GM18502 (cell line): ENCODE measurements at regions not wholly inside any gene's neighbourhood (a gene's known extent, or its start where the extent isn't known, plus 50 kb on each side); places are given as distances from the start of the nearest gene placed in this dataset.
"Not testable (repeated sequence)": the region's sequence is repeated elsewhere in the genome, so short reads cannot be mapped to it uniquely, and the experiment has no call there.

Experiments used
- ATAC-seq: cut with Tn5 transposase; IDR thresholded peaks from one replicate; pipeline ENCODE4 v1.9.1; 2021; ENCODE audit warnings: mild to moderate bottlenecking; ENCODE audit not compliant: unreplicated experiment, poor library complexity

DNA sequence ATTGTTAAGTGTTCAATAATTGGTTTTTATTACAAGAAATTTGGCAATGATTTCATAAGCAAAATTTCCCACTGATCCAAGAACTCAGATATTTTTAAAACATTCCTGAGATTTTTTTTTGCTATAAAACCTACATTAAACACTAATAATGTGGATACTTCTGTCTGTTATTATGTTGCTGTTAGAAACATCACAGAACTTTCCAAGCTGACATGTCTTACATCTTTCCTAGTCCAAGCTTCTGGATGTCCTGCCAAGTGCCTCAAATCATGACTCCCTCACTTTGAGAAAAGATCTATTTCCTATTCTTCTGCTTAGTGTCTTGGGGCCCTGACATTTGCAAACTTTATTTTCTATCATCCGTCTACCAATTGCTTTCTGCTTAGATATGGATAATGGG, 110.8 kb downstream of the RFPL4B start:
- no peak for ATAC-seq

DNA sequence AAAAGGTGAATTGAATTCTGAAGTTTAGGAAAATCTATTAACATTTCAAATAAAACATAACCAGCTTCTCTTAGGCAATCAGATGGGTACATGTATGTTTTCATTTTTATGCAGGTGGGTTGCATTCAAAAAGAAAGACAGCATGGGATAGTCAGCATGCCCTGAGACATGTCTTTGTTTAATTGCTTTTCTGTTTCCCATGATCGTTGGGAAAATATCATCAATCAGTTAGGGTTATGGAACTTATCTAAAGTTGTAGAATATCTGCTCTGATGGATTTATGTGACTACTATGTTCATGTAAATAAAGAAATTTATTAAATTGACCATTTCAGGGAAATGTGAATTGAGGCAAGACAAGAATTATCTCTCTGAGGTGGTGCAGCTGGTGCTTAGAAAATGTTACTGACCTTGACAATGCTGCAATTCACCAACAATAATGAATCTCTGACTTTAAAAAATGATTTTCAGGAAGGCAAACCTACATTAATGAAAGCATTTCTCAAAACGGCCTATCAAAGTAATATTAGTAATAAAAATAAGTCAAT, 112.7 kb downstream of the RFPL4B start:
- no peak for ATAC-seq

DNA sequence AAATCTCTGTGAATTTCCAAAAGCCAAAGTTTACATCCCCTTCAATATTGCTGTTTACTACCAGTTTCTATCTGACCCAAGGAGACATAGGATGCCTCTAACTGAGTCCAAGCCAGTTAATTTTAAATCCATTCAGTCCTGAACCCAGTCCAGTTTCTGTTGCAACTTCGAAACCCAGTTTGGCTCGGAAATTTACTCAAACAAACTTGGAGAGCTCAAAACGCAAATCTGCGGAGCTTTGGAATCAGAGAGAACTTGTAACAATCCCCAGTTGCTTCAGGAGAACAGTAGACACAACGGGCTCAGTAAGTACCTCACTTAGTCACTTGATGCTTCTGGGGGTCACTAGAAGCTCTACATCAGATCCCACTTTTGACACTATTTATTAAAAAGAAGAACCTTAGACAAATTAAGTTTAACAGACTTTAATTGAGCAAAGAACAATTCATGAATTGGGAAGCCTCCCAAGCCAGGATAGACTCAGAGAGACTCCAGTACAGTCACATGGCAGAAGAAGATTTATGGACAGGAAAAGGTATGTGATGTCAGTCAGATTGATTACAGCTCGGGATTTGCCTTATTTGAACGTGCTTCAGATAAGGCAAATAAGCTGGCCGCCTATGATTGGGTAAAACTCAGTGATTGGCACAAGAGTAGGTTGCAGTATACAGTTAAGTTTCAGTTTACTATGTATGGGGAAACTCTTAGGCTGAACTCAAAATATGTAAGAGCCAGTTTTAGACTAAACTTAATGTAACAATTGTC, 118.0 kb downstream of the RFPL4B start:
- ATAC-seq: no peak

DNA sequence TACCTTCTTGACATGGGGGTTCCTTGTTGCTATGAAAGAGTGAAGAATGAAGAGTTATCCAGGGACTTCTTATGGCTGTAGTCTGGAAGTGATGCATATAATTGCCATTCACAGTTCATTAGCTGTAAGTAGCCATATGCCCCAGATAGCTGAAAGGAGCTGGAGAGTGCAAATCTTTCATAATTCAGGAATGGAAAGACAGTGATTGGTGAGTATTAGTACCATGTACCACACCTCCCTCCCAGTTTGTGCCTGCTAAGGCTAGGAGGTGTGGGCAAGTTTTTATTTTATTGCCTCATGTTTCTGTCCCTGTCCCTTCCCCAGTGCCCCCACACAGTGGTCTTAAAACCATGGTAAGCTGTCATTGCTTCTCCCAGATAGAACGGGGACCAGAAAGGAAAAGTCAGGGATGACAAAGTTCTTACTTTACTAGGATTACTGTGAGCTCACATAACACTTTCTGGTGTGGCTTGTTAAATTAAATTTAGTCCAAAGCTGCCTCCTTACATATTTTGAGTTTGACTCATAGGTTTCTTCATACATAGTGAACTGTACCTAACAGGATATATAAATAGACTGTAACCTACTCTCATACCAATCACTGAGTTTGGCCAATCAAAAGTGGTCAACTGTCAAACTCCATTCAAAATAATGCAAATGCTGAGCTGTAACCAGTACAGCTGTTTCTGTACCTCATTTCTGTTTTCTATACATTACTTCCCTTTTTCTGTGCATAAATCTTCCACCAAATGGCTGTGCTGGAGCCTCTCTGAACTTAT, 119.4 kb downstream of the RFPL4B start:
- peak; percentile 88 for ATAC-seq

DNA sequence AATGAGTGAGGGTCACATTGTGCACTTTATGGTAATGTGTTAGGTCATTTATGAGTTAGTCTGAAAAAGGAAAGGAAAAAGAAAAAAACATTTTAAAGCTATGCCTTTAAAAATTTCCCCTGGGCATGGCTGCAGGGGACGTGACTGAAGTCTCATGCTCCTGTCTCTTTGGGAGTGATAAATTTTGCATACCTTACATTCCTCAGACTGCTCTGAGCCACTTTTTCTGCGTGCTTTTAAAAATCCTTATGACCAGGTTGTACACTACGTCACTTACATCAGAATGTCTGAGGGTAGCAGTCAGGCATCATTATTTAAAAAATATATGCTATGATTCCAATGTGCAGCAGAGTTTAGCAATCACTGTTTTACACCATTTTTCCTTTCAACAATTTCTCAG, 121.2 kb downstream of the RFPL4B start:
- ATAC-seq: no peak

DNA sequence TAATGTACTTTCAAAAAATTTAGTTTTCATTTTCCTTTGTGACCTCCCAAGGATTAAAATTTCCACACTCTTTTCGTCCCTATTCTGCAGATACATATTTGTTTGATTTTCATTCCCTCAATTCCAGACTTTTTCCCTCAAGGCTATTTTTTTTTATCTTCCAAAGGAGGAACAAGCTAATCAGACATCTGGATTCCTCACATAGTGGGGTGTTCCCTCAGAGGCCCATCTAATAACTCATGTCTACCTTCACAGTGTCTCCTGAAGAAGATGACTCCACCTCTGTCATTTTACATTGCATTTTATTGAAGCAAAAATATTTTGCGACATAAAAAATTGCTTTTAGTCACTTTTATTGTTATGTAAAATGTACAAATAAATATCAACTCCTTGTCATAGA, 122.2 kb downstream of the RFPL4B start:
- ATAC-seq: no peak

DNA sequence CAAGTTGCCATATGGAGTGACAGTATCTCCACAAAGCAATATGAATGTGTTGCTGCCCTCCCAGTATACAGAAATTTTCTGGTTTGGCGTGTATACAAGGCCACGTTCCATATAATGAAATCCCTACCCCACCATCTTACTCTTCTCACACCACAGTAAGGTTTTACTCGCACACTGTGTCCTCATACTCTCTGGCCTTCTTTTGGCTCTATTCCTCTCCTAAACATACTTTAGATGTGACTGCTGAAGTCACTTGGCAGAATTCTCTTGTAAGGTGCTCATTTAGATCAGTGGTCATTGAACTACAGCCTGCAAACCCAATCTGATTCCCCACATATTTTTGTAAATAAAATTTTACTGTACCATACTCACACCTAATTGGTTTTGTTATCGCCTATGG, 123.2 kb downstream of the RFPL4B start:
- ATAC-seq: no peak

DNA sequence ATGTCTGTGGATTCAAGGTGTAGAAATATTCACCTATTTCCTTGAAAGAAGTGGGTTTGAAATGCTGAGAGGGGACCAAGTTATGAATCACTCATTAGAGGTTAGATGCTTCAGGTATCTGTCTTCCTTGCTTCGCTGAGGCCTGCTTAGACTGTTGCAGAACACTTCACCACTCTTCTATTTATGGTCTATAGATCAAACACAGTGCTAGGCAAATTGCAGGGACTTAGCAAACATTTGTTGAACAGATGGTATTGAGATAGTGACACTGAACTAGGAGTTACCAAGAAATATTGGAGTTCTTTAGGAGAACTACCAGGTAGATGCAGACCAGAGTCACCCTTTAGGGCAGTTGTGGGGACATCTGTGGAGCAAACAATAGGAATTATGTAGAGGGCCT, 123.8 kb downstream of the RFPL4B start:
- ATAC-seq: no peak

DNA sequence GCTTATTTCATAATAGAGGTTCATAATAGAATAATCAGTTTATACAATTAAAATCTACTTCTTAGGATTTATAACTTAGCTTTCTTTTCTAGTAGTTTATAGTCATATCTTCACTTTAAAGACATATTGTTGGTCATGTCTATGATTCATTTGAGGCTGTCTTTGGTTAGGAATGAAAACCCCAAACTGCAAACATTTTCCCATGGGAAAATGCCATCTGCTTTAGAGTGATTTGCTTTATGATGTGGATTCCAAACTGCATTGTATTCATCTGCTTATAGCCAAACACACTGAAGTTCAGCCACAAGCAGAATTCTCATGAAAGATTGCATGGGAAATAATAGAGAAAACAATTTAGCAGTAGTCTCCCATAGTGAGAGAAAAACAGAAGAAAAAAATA, 128.0 kb downstream of the RFPL4B start:
- no peak for ATAC-seq

DNA sequence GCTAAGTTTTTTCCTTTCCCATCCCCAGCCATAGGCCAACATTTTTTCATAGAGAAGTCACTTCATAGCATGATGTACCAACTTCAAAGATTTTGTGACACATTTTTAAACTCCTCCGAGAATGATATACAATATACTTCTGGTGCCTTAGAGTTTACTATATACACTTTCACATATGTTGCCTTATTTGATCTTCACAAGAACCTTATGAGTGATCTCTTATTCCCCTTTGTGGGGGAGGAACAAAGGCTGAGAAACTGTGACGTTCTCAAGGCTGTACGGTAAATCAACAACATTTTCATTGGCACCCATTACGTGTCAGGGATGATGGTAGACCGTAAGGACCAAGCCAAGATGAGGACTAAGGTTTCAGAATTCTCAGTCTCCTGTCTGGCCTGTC, 130.0 kb downstream of the RFPL4B start:
- ATAC-seq: no peak

DNA sequence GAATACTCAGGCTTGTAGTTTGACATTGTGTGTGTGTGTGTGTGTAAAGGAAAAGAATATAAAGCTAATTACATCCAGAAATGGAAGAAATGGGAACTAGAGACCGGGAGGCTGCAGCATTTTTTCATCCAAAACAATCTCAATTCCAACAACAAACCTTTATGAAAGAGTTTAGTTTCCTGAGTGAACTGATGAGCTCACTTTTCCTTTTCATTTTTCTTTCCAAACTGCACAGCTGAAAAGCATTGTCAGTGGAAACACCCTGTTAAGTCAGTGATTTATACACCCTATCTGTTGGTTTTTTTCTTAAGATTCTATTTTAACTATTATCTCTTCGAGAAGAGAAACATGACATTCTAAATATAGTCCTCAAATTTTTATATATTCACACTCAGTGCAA, 130.9 kb downstream of the RFPL4B start:
- ATAC-seq: no peak

DNA sequence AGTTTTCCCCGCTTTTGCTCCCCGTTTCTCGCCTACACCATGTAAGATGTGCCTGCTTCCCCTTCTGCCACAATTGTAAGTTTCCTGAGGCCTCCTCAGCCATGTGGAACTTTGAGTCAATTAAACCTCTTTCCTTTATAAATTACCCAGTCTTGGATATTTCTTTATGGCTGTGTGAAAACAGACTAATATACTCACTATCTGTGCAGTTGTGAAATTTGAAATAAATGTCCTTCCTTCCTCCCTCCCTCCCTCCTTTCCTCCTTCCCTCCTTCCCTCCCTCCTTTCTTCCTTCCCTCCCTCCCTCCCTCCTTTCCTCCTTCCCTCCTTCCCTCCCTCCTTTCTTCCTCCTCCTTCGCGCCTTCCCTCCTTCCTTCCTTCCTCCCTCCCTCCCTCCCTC, 132.8 kb downstream of the RFPL4B start:
- not testable (repeated sequence) for ATAC-seq

DNA sequence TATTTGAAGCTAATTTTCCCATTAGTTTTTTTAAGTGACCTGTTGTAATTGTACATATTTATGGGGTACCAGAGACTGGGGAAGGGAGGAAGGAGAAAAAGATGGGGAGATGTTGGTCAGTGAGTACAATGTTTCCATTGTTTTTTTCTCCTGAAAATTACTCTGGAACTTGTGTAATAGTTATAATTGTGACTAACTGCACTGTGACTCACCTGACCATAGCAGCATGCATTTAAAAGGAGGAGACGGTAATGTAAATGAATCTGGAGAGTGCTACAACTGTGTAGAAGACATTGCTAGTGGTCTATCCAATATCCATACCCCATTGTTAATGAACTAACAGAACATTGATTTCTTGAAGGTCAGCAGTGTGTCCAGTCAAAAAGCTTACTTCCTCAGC, 133.4 kb downstream of the RFPL4B start:
- ATAC-seq: no peak

DNA sequence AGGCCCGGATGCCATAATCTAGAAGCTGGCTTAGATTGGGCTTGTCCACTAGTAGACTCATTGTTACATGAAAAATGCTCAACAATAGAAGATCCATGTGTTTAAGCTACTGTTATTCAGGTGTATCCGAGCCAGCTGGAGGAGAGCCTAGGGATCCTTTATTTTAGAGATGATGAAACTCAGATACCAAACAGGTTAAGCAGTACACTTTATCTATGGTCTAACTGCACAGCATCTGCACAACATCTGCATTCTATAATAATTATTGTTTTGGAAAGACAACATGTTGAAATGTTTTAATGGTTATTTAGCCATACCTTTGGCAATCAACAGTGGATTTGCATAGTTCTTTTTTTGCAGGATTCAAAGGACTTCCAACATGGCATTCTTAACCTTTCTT, 134.1 kb downstream of the RFPL4B start:
- ATAC-seq: no peak

DNA sequence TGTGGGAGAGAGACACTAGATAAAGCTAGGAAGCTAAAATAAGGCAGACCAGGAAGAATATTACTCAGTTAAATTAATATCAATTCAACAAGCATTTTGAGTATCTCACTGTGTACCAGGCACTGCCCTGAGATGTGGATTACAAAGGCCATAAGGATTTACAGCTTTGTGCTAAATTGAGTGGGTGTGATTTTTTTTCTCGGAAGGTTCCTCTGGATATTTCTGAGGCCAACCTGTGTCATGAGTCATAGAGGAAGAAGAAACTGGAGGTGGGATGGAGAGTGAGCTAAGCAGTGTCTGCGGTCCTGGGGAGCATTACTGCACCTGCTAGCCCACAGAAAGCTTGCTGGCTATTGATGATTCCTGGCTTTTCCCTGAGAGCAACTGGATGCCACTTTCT, 135.2 kb downstream of the RFPL4B start:
- no peak for ATAC-seq

DNA sequence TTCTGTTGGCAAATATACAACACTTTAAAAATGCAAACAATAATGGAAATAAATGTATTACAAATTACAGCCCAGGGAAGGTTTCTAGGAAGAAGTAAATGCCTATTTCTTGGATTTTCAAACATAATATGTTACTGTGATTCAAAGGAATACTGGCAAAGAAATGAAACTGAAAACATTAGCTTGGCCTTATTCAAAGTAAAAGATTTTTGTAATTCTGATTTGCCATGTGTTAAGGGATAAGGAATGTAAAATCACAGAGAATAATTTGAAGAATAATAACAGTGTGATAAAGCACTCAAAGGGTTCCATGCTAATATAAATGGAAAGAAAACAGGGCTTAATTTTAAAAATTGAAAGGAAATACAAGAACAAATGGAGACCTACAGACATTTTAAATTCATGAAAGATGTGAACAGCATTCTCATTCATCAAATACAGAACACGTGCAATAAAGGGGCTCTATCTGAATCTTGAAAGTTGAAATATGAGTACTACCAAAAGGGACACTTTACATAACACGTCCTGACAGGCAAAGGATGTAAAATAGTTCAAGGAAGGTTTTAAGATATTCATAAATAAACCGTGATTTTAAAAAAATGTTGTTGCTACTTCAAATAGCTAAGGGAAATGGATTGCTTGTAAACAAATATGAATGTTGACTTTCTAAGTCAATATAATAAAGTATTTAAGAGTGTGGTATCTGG, 138.1 kb downstream of the RFPL4B start:
- ATAC-seq: no peak

DNA sequence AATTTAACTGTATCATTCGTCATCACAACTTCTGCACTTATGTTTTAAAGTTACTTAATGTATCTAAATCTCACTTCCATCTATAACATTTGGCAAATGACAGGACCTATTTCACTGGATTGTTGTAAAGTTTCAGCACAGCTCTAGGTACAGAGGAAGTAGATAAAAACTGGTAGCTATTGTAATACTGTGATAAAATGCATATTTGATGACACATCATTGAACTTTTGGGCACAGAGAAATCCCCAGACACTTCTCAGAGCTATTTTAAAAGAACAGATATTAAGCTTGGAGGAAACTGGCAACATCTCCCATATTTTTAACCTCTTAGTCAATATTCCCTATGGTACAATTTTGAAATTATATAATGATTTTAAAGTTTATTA, 138.7 kb downstream of the RFPL4B start:
- no peak for ATAC-seq

DNA sequence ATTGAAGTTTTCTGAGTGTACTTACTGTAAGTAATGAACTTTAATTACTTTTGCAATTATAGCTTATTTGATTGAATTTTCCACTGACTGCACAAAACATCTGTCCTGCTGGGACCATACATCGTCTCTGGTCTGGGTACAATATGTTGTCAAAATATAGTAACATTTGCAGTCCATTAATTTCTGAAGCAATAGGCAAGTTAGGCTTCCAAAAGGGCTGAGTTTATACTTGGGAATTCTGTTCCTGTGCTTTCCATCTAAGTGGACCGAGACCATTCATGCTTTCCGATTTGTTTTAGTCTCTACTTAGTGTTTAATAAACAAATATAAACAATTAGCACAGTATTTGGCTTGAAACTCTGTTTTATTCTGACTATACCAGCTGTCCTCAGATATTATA, 139.3 kb downstream of the RFPL4B start:
- ATAC-seq: no peak

DNA sequence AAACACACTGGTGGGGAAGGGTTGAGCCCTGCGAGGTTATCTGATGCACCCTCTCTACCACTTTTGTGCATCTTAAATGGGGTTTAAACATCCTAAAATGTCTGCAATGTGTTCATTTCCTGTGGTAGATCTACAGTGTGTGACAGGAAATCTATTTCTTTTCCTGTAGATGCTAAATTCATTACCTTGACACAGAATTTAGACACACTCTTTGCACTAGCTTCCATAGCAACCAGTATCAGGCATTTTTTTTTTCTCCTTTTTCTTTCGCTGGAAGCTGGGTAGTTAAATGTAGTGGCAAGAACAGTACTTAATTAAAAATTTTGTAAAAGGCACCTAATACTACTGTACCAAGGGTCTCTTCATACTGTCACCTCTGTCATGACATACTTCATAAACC, 141.1 kb downstream of the RFPL4B start:
- ATAC-seq: no peak

DNA sequence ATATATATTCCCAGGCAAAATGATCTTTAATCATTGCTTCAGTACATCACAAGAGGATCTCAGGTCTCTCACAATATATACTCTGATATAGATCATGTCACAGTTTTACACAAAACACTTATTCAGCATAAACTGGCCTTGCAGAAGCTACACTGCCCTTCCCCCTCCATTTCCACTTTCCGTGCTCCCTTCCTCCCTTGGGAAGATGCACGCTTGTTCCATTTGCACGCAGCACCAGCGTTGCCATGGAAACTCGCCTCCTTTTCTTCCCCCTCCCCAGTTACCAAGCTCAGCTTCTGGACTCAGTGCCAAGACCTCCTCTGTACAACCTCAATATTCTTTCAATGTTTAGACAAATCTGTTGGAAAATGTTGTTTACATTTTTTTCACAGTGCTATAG, 154.6 kb downstream of the RFPL4B start:
- no peak for ATAC-seq
